Ovary (tissue), 3 donors: ENCODE measurements at regions not wholly inside any gene's neighbourhood (a gene's known extent, or its start where the extent isn't known, plus 50 kb on each side); places are given as distances from the start of the nearest gene placed in this dataset.

ENCODE experiments used
- POLR2A ChIP-seq: fragments of 450-650 bp; IDR thresholded peaks from one replicate; pipeline ENCODE4 v1.6.1; 2017; ENCODE audit warnings: antibody characterized with exemption, mild to moderate bottlenecking, moderate library complexity
- TF ChIP-seq, protein P1 (sequence below), 3 donors: fragments of 450-650 bp in 2 of 3; fragments of 200-600 bp in 1 of 3; IDR thresholded peaks; one replicate each; pipeline versions ENCODE4 v1.5.1 to v1.8.0; 2016 to 2022; ENCODE audit warnings: antibody characterized with exemption in 3 of 3, mild to moderate bottlenecking in 1 of 3
- donor health status: DM: no; HTN: no; CAD: no.

DNA sequence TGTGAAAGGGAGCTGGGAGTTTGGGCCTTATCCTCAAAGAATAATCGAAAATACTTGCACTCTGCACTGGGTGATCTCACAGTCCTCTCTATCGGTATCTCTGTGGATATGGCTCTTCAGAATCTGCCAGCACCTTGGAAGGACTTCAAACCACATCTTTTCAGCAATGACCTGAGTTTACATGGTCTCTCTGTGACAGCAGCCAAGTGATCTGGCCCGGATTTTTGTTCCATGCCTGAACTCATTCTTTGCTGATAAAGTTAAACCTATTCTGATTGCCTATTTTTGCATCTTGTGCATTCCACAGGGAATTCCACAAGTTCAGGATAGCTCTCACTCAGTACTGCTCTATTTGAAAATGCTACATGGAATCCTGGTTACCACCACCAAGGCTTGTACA, 98.9 kb downstream of the HDGFL1 start:
- no peak for TF ChIP-seq POLR2A
- TF ChIP-seq, protein P1, sequence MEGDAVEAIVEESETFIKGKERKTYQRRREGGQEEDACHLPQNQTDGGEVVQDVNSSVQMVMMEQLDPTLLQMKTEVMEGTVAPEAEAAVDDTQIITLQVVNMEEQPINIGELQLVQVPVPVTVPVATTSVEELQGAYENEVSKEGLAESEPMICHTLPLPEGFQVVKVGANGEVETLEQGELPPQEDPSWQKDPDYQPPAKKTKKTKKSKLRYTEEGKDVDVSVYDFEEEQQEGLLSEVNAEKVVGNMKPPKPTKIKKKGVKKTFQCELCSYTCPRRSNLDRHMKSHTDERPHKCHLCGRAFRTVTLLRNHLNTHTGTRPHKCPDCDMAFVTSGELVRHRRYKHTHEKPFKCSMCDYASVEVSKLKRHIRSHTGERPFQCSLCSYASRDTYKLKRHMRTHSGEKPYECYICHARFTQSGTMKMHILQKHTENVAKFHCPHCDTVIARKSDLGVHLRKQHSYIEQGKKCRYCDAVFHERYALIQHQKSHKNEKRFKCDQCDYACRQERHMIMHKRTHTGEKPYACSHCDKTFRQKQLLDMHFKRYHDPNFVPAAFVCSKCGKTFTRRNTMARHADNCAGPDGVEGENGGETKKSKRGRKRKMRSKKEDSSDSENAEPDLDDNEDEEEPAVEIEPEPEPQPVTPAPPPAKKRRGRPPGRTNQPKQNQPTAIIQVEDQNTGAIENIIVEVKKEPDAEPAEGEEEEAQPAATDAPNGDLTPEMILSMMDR (IDR thresholded peaks at IDR 0.05) = no peak
